ENCODE measurements at regions not wholly inside any gene's neighbourhood (a gene's known extent, or its start where the extent isn't known, plus 50 kb on each side); places are given as distances from the start of the nearest gene placed in this dataset.

DNA sequence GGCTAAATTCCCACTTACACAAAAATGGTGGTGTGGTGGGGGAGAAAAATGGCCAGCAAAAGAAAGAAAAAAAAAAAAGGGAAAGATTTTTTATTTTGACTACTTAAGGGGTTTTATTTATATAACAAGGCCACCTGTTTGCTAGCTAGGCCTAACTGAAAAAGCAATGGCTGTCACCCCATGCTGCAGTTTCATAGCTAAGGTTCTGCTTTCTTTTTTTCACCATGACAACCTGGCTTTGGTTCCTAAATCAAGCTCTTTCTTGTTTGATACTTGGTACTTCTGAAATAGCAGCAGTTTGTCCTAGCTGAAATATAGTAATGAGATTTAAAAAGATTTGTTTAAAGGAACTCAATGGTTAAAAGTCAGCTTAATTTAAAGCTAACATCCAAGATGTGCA lies 433.2 kb upstream of the MEX3C start:
- ChIA-PET CTCF (interaction anchor here (2.5 kb wide), 1 partner anchor 10 kb away, joined by 7 read pairs; no protein-coding TSS in a partner anchor), POLR2A (no interaction called here)
- TF ChIP-seq ELF4 (IDR thresholded peaks at IDR 0.05) = no peak
- TF ChIP-seq ZNF384 (IDR thresholded peaks at IDR 0.05) = no peak
- TF ChIP-seq SP1 (IDR thresholded peaks at IDR 0.05) = no peak
- no peak for TF ChIP-seq HDGF (IDR thresholded peaks at IDR 0.05; ENCODE audit: borderline replicate concordance)
- no peak for TF ChIP-seq FOXM1 (IDR thresholded peaks at IDR 0.05; ENCODE audit: borderline replicate concordance)
- no peak for TF ChIP-seq SUZ12 (IDR thresholded peaks at IDR 0.05)
- no peak for TF ChIP-seq TARDBP (IDR thresholded peaks at IDR 0.05)
- DNase-seq (ENCODE audit: extremely low spot score) = no peak

DNA sequence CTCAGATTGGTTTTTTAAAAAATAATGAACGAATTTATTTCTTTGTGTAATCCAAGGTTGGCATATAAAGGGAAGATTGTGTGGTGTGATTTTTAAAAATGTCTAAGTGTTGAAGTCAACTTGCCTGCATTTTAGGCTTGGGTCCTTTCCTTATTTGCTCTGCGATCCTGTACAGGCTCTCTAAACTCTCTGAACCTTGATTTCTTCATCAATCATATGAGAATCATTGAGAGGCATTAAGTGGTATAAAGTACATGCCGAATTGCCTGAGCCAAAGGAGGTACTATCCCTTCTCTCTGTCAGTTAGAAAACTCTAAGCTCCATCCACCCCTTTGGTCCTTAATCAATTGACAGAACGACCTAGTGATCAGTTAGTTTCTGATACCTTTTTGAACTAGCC lies 440.4 kb upstream of the MEX3C start:
- DNase-seq (ENCODE audit: extremely low spot score) = no peak
- ChIA-PET CTCF (no interaction called here), POLR2A (no interaction called here)
- no peak for TF ChIP-seq SUZ12 (IDR thresholded peaks at IDR 0.05)
- no peak for TF ChIP-seq SP1 (IDR thresholded peaks at IDR 0.05)
- TF ChIP-seq, protein P1, sequence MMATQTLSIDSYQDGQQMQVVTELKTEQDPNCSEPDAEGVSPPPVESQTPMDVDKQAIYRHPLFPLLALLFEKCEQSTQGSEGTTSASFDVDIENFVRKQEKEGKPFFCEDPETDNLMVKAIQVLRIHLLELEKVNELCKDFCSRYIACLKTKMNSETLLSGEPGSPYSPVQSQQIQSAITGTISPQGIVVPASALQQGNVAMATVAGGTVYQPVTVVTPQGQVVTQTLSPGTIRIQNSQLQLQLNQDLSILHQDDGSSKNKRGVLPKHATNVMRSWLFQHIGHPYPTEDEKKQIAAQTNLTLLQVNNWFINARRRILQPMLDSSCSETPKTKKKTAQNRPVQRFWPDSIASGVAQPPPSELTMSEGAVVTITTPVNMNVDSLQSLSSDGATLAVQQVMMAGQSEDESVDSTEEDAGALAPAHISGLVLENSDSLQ (IDR thresholded peaks at IDR 0.05) = no peak
- TF ChIP-seq TARDBP (IDR thresholded peaks at IDR 0.05) = no peak
- TF ChIP-seq LEF1 (IDR thresholded peaks at IDR 0.05; ENCODE audit: borderline replicate concordance) = no peak
- no peak for TF ChIP-seq ARNT (IDR thresholded peaks at IDR 0.05)
- TF ChIP-seq CTBP1 (IDR thresholded peaks at IDR 0.05; ENCODE audit: borderline replicate concordance) = no peak
- no peak for TF ChIP-seq ZNF384 (IDR thresholded peaks at IDR 0.05)
- no peak for TF ChIP-seq HDGF (IDR thresholded peaks at IDR 0.05; ENCODE audit: borderline replicate concordance)
- TF ChIP-seq ELF4 (IDR thresholded peaks at IDR 0.05) = no peak
- TF ChIP-seq BHLHE40 (IDR thresholded peaks at IDR 0.05; ENCODE audit: borderline replicate concordance) = no peak
- TF ChIP-seq NFRKB (IDR thresholded peaks at IDR 0.05) = no peak
- TF ChIP-seq FOXM1 (IDR thresholded peaks at IDR 0.05; ENCODE audit: borderline replicate concordance) = no peak
- TF ChIP-seq L3MBTL2 (conservative IDR thresholded peaks at IDR 0.05) = no peak
- no peak for TF ChIP-seq FOXA1 (IDR thresholded peaks at IDR 0.05)
- TF ChIP-seq FOXK2 (IDR thresholded peaks at IDR 0.05) = no peak

DNA sequence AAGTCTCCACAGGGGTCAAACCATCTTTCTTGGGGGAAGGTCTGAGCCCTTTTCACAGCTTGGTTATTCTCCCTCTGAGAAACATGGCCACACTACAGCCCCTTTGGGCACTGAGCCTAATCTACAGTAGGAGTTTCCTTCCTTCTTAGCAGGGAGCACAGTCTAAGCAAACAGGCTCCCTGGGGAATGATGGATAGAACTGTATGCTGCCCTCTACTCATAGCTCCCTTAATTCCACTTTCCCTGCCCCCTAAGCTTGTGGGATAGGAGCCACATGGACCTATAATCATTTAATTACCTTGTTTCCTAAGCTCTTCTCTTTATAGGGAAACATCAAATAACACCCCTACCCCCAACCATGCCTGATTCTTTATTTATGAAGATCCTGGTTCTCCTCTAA lies 442.1 kb upstream of the MEX3C start:
- no peak for TF ChIP-seq ZNF384 (IDR thresholded peaks at IDR 0.05)
- TF ChIP-seq, protein P1 (IDR thresholded peaks at IDR 0.05) = no peak
- TF ChIP-seq BHLHE40 (IDR thresholded peaks at IDR 0.05; ENCODE audit: borderline replicate concordance) = no peak
- TF ChIP-seq FOXA1 (IDR thresholded peaks at IDR 0.05) = no peak
- TF ChIP-seq L3MBTL2 (conservative IDR thresholded peaks at IDR 0.05) = no peak
- TF ChIP-seq TARDBP (IDR thresholded peaks at IDR 0.05) = no peak
- TF ChIP-seq ELF4 (IDR thresholded peaks at IDR 0.05) = no peak
- ChIA-PET POLR2A (no interaction called here), CTCF (no interaction called here)
- DNase-seq (ENCODE audit: extremely low spot score) = no peak

DNA sequence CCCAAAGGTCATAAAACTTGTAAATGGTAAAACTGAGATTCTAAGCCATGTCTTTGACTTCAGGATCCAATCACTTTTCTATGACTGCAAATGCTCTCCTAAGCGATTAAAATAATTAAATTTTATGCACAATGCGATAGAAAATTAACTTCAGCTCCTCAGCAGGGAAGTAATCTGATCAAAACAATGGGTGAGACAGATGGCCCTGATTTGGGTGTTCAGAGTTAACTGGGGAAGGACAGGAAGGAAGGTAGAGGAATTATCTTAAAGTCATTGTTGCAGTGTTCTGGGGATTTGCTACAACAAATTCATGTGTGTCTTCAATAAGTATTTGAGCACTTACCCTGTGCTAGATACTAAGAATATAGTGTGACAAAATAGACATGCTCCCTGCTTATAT lies 446.0 kb upstream of the MEX3C start:
- TF ChIP-seq SUZ12 (IDR thresholded peaks at IDR 0.05) = no peak
- no peak for TF ChIP-seq FOXM1 (IDR thresholded peaks at IDR 0.05; ENCODE audit: borderline replicate concordance)
- TF ChIP-seq, protein P1 (IDR thresholded peaks at IDR 0.05) = no peak
- no peak for TF ChIP-seq ARNT (IDR thresholded peaks at IDR 0.05)
- TF ChIP-seq SP1 (IDR thresholded peaks at IDR 0.05) = no peak
- no peak for TF ChIP-seq LEF1 (IDR thresholded peaks at IDR 0.05; ENCODE audit: borderline replicate concordance)
- TF ChIP-seq FOXK2 (IDR thresholded peaks at IDR 0.05) = no peak
- no peak for TF ChIP-seq HDGF (IDR thresholded peaks at IDR 0.05; ENCODE audit: borderline replicate concordance)
- TF ChIP-seq TARDBP (IDR thresholded peaks at IDR 0.05) = no peak
- no peak for TF ChIP-seq FOXA1 (IDR thresholded peaks at IDR 0.05)
- TF ChIP-seq CTBP1 (IDR thresholded peaks at IDR 0.05; ENCODE audit: borderline replicate concordance) = no peak
- TF ChIP-seq L3MBTL2 (conservative IDR thresholded peaks at IDR 0.05) = no peak
- TF ChIP-seq NFRKB (IDR thresholded peaks at IDR 0.05) = no peak
- no peak for TF ChIP-seq ELF4 (IDR thresholded peaks at IDR 0.05)
- ChIA-PET CTCF (no interaction called here), POLR2A (no interaction called here)
- no peak for DNase-seq (ENCODE audit: extremely low spot score)

DNA sequence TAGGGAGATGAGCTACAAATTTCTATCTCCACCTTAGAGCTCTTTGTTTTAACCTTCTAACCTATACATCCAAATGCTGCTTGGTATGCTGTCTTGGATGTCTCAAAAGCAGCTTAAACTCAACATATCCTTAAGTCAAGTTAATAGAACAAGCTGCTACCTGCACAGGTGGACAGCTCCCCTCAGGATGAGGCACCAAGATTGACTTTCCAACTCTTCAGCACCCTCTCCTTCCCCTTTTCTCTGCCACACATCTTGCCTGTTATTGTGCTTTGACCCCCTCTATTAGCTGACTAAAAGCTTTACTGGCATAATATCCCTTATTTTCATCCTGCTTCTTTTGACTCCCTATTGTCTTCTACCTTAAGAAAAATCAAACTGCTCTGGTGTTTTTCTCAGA lies 448.1 kb upstream of the MEX3C start:
- no peak for TF ChIP-seq CTBP1 (IDR thresholded peaks at IDR 0.05; ENCODE audit: borderline replicate concordance)
- TF ChIP-seq FOXK2 (IDR thresholded peaks at IDR 0.05) = no peak
- TF ChIP-seq NFRKB (IDR thresholded peaks at IDR 0.05) = no peak
- TF ChIP-seq, protein P1 (IDR thresholded peaks at IDR 0.05) = no peak
- no peak for TF ChIP-seq ELF4 (IDR thresholded peaks at IDR 0.05)
- TF ChIP-seq ARNT (IDR thresholded peaks at IDR 0.05) = no peak
- TF ChIP-seq FOXM1 (IDR thresholded peaks at IDR 0.05; ENCODE audit: borderline replicate concordance) = no peak
- TF ChIP-seq LEF1 (IDR thresholded peaks at IDR 0.05; ENCODE audit: borderline replicate concordance) = no peak
- TF ChIP-seq BHLHE40 (IDR thresholded peaks at IDR 0.05; ENCODE audit: borderline replicate concordance) = no peak
- TF ChIP-seq TARDBP (IDR thresholded peaks at IDR 0.05) = no peak
- TF ChIP-seq SUZ12 (IDR thresholded peaks at IDR 0.05) = no peak
- no peak for TF ChIP-seq L3MBTL2 (conservative IDR thresholded peaks at IDR 0.05)
- TF ChIP-seq FOXA1 (IDR thresholded peaks at IDR 0.05) = no peak
- no peak for TF ChIP-seq ZNF384 (IDR thresholded peaks at IDR 0.05)
- no peak for TF ChIP-seq SP1 (IDR thresholded peaks at IDR 0.05)
- no peak for TF ChIP-seq HDGF (IDR thresholded peaks at IDR 0.05; ENCODE audit: borderline replicate concordance)
- ChIA-PET POLR2A (no interaction called here), CTCF (no interaction called here)
- no peak for DNase-seq (ENCODE audit: extremely low spot score)

DNA sequence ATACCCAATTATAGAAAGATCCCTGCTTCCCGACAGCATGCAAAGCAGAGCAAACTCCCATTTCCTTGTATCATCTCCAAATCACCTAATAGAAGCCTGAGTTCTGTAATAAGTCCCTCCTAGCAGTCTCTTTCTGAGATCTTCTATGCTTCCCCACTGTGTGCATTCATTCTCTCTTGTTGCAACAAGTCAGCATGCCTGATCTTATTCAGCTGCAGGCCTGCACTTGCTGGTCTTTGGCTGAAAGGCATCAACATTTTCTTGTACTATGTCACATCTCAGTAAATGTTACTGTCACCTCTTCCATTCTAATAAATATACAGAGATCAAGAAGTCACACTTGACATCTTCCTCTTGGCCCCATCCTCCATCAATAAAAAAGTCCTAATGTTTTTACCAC lies 449.9 kb upstream of the MEX3C start:
- ChIA-PET CTCF (no interaction called here), POLR2A (no interaction called here)
- no peak for DNase-seq (ENCODE audit: extremely low spot score)
- TF ChIP-seq FOXK2 (IDR thresholded peaks at IDR 0.05) = no peak
- TF ChIP-seq NFRKB (IDR thresholded peaks at IDR 0.05) = no peak
